Upper lobe of left lung (tissue), 4 donors: ENCODE measurements at regions not wholly inside any gene's neighbourhood (a gene's known extent, or its start where the extent isn't known, plus 50 kb on each side); places are given as distances from the start of the nearest gene placed in this dataset.

Source experiments
- EP300 ChIP-seq, 4 donors: sonication (generic); formaldehyde crosslinking; IDR thresholded peaks; one replicate each; pipeline ENCODE4 v1.5.1; 2017; ENCODE audit warnings: antibody characterized with exemption in 4 of 4, control low read depth in 2 of 4
- POLR2A ChIP-seq, 4 donors: fragments of 450-650 bp; IDR thresholded peaks; one replicate each; pipeline ENCODE4 v1.5.1; 2016 to 2017; ENCODE audit warnings: antibody characterized with exemption in 4 of 4, mild to moderate bottlenecking in 2 of 4

DNA sequence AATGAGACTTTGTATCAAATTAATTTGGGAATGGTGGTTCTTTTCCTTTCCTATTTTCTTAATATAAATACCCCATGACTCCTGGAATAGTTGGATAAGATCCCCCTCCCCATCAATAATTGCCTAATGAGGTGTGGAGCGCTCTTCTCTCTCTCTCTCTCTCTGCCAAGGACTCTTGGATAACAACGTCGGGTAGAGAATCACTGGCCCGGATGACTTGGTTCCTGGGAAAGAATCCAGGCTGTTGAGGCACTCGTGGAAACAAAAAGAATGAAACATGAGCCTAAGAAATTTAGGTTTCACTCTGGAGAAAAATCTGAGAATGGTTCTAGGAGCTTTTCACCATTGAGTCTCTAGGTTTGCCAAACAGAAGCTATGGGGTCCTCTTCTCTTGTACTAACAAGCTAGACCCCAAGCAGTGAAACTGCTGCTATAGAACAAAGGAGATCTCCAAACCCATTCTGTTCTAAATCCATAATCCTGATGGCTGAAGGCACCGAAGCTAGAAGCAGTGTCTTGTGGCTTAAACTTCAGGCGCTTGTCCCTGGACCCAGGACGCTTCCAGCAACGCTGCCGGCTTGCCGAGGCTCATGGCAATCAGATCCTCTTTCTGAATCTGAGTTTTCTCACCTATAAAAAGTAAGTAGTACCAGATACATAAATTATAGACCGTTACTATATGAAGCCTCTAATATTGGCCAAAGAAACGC lies 241.6 kb upstream of the BTBD3 start:
- TF ChIP-seq POLR2A (IDR thresholded peaks at IDR 0.05) (no peak), EP300 (IDR thresholded peaks at IDR 0.05) (no peak)
